SIG-M5 treated with dmso at 0.1 percent for 504 hours (cell line): ENCODE measurements at regions not wholly inside any gene's neighbourhood (a gene's known extent, or its start where the extent isn't known, plus 50 kb on each side); places are given as distances from the start of the nearest gene placed in this dataset.
A peak's percentile ranks its signal among the peaks of the same experiment; 100 is the strongest.

Experiments
- DNase-seq: peaks from one replicate; lab custom pipeline; 2025; ENCODE audit not compliant: unreplicated experiment; lab: John Stamatoyannopoulos, UW

DNA sequence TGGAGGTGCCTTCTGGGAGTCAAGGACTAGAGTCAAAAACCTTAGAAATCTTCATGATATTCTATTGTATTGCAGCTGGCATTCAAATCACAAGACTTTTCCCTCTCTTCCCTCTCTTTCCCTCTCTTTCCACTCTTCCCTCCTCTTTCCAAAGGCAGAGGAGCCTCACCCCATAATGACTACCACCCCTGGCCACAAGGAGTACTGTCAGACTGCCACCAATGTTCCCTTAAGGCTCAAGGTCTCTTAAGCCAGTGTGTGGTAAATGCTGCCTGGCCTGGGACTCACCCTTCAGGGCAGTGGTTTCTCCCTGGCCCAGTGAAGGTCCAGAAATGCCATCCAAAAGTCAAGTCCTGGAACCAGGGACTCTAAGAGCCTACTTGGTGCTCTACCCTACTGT, 605.9 kb upstream of the PKDCC start:
- DNase-seq: no peak

GRCh38 chr2:41445865-41446264, 602.0 kb upstream of the PKDCC start:
- DNase-seq: no peak

GRCh38 chr2:41446266-41446665, 601.6 kb upstream of the PKDCC start:
- no peak for DNase-seq

- no peak for DNase-seq
Measured at GRCh38 chr2:41448221-41448620, 599.6 kb upstream of the PKDCC start.

DNA sequence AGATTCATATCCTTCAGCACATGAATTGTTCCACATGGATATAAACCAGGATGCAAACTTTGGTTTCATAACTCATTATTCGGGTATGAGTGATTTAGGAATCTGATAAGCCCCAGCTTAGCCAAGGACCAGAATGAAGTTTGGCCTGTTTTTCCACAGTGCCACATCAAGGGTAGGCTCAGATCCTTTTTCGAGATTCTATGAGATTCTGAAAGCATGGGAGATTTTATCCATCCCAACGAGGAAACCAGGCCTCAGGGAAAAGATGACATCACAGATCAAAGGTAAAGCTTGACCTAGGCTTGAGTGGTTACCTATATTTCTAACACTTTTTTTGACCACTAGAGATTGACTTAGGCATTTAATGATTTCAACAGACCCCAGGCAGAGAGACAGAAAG, 590.8 kb upstream of the PKDCC start:
- DNase-seq: no peak

DNA sequence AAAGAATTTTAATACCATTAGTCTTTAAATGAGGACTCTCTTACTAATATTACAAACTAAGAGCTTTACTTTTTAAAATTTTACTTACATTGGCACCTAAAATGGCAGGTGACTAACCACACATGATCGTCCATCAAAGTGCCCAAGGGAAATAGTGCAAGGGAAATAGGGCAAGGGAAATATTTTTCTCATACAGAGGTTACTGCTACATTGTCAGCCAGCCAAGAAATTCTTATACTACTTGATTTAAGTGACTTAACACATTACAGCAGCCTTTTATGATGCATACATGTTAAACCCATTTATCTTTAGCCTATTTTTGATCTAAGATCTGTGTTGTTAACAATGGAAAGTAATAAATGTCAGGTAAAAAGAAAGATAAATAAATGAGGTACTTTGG, 587.2 kb upstream of the PKDCC start:
- no peak for DNase-seq

DNA sequence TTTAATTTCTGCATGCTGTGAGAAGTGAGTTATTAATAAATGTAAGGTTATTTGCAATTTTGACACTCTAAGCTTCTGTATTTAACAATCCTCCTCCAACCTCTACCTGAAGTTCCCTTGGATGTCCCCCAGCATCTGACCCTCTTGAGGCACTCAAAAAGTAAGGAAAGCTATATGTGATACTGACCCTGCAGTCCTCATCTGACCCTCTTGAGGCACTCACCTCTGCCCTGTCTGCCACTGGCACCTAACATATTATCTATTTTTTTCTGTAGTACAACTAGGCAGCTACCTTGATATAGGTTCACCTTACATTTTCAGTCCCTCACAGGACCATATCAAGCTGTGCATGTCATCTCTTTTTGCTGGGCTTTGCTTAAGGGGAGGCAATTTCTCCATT, 583.4 kb upstream of the PKDCC start:
- no peak for DNase-seq

GRCh38 chr2:41475959-41476358, 571.9 kb upstream of the PKDCC start:
- peak; percentile 75 for DNase-seq

DNA sequence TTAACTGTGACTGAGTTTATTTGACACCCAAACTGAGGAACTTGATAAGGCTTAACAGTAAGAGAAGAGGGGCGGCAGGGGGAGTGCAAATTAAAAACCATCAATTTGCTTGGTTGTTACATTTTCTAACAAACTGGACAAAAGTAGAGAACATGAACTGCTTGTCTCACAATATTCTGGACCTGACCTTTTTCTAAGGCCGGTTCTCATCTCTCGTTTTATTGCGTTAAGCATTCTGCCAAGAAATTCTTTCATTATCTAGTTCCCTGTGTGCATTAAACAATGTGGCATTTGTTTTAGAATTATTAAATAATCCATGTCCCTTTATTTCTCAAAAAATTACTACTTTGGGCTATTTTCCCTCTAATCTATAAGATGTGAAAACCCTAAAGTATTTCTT, 565.2 kb upstream of the PKDCC start:
- DNase-seq: no peak

DNA sequence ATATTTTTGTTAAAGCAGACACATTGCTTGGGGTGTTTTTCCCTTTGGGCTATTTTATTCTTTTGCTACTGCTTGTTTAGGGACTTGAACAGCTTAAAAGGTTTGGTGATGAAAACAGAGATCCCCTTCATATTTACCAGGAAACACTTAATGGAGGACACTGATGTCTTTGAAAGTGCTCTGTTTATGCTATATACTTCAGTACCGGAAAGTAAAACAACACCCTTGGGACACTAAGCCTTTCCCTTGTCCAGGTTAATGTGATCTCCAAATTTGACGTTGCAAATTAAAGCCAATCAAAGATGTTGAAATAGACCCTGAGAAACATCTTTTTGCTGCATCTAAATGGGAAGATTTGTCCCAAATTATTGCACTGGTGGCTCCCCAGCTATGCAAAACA, 564.6 kb upstream of the PKDCC start:
- no peak for DNase-seq

- DNase-seq: no peak
Measured at GRCh38 chr2:41483982-41484857, 563.6 kb upstream of the PKDCC start.

DNA sequence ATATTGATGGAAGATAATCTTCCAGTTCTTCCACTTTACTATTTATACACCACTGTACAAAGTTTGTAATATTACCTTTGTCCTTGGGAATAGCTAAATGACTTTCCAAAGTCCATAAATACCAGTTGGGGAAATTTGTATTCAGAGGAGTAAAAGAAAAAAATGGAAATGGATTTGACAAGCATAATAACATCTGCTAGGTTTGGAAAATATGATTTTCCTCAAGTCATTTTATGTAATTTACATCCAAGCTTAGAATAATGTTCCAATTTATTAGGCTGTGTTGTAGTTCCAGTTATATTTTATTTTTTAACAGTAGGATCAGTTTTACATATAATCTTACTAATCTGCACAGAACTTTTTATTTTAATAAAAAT, 563.0 kb upstream of the PKDCC start:
- no peak for DNase-seq

DNA sequence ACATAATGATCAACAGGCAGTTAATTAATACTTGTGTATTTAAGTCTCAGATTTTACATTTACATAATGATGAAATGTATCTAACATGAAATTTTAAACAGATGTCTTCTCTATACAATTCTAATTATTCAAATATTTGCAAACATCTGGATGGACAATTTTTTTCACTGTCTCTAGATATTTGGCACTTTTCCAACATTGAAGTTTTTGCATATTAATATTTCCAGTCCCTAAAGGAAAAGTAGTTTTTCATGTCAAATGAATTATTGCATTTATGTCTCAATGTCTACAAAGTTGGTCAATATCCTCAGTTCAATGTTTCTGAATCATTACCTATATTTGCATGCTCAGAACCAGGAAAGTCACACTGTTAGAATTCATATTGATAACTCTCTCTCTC, 560.9 kb upstream of the PKDCC start:
- DNase-seq: no peak

- no peak for DNase-seq
Measured at GRCh38 chr2:41488888-41489287, 558.9 kb upstream of the PKDCC start.

DNA sequence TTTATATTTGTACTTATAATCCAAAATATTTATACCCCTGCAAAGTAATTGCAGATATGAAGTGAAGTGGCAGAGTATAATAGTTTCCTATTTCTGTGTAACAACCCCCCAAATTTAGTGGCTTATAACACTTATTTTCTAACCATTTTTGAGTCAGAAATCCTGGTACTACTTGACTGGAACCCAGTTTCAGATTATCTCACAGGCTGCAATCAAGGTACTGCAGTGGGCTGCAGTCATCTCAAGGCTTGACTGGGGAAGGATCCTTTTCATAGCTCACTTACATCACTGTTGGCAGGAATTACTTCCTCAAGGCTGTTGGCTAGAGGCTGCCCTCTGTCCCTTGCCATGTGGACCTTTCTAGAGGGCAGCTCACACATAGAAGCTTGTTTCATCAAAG, 558.2 kb upstream of the PKDCC start:
- no peak for DNase-seq

- no peak for DNase-seq
Measured at GRCh38 chr2:41495050-41495449, 552.8 kb upstream of the PKDCC start.

GRCh38 chr2:41496908-41497307, 550.9 kb upstream of the PKDCC start:
- no peak for DNase-seq

DNA sequence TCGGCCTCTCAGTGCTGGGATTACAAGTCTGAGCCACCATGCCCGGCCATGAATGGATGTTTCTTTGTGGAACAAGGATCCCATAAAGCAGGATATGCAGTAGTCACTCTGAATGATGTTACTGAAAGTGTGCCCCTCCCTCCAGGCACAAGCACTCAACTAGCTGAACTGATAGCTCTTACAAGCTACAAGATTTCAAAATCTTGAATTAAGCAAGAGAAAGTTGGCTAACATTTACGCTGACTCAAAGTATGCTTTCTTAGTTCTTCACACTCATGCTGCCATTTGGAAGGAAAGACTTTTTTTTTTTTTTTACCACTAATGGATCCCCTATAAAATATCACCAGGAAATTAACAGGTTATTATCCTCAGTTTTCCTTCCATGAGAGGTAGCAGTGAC, 549.0 kb upstream of the PKDCC start:
- peak; percentile 41 for DNase-seq

DNA sequence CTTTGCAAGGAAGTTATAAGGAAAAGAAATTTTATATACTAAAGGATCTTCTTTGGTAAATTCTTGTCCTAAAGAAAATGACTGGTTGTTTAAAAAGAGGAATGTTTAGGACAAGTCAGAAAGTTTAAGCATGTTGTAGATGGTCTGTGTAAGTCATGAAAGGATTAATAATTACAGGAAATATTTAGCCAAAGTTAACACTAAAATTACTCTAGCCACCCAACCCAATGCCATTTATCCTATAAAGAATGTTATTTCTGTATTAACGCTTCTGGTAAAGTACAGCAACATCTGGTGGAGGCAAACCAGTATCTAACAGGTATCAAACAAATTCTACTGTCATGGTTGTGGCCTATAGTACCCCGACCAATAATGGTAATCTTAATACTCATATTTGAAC, 546.9 kb upstream of the PKDCC start:
- no peak for DNase-seq

DNA sequence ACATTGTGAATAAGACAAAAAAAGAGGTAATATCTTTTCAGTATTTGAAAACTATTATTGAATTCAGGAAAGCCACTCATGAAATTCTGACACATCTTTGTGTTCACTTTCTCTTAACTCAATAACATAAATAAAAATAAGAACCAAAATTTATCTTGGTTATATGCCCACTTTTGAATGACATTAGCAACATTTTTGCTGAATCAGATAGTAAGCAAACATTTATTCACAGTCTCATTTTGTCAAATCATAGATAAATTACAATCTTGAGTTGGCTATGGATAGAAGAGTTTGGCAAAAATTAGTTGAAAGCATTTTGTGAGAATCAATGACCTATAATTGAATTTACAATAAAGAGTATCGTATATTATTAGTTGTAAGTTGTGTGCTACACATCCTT, 545.1 kb upstream of the PKDCC start:
- no peak for DNase-seq

DNA sequence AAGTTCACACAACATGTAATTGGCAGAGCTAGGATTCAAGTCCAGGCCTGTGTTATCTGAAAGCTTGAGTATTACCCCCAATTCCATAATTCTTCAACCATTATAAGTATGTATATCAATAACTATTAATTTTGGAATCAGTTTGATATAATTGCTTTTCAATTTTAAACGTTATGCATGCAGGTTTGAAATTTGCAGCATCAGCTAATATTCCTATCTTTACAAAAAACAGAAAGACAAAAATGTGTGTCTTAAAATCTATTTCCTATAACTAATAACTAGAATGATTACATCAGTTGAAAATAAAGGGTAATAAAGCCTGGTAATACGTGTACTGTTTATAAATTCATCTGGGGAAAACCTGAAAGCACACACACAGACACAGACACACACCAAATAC, 543.3 kb upstream of the PKDCC start:
- no peak for DNase-seq

DNA sequence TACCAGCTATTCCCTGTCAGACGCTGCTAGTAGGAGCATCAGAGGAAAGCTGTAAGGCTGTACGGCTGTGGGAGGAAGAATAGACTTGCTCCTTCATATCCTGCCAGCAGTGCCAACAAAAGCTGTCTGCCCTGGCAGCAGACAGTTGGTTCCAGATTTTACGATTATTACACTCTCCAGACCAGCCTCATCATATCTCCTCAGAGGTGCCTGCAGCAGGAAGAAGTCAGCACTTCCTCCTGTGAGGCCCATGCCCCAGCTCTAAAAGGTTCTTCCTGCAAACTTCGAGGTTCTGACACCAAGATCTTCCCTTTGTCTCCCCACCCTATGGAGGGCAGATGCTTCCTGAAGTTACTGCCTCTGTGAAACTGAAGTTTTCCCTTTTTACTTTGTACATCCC, 537.7 kb upstream of the PKDCC start:
- DNase-seq: no peak

DNA sequence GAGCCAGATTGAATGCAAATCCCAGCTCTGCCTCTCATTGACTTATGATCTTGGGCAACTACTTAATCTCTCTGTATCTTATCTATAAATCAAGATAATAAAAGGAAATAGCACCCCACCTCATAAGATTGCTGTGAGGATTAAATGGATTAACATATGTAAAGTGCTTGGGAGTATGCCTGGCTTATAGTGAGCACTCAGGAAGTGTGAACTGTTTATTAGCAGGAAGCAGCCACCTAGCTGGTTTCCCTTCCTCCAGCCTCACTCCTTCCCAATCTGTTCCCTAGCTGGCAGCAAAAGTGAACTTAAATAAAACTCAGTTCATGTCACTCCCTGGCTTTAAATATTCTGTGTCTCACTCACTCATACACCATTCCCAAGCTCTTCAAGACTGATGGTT, 526.6 kb upstream of the PKDCC start:
- DNase-seq: no peak
